OCI-LY3 (cell line): ENCODE measurements at regions not wholly inside any gene's neighbourhood (a gene's known extent, or its start where the extent isn't known, plus 50 kb on each side); places are given as distances from the start of the nearest gene placed in this dataset.
"Not testable (repeated sequence)": the region's sequence is repeated elsewhere in the genome, so short reads cannot be mapped to it uniquely, and the experiment has no call there.

Experiments used
- EZH2phosphoT487 ChIP-seq: fragments of 200-600 bp; shearing (Covaris generic); IDR thresholded peaks from 2 replicates; pipeline ENCODE4 v1.6.1; 2018; ENCODE audit warnings: antibody characterized with exemption, mixed run types, low read depth
- TF ChIP-seq, protein P1 (sequence below): fragments of 200-600, 300-600 bp; sonication (generic); IDR thresholded peaks from 2 replicates; pipeline ENCODE4 v1.5.1; 2014; ENCODE audit warnings: antibody characterized with exemption, low read length, low read depth

GRCh38 chrX:37087875-37088274 is 79.7 kb downstream of the FAM47C start:
- TF ChIP-seq, protein P1, sequence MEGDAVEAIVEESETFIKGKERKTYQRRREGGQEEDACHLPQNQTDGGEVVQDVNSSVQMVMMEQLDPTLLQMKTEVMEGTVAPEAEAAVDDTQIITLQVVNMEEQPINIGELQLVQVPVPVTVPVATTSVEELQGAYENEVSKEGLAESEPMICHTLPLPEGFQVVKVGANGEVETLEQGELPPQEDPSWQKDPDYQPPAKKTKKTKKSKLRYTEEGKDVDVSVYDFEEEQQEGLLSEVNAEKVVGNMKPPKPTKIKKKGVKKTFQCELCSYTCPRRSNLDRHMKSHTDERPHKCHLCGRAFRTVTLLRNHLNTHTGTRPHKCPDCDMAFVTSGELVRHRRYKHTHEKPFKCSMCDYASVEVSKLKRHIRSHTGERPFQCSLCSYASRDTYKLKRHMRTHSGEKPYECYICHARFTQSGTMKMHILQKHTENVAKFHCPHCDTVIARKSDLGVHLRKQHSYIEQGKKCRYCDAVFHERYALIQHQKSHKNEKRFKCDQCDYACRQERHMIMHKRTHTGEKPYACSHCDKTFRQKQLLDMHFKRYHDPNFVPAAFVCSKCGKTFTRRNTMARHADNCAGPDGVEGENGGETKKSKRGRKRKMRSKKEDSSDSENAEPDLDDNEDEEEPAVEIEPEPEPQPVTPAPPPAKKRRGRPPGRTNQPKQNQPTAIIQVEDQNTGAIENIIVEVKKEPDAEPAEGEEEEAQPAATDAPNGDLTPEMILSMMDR = not testable (repeated sequence)
- not testable (repeated sequence) for TF ChIP-seq EZH2phosphoT487
